ENCODE measurements at regions not wholly inside any gene's neighbourhood (a gene's known extent, or its start where the extent isn't known, plus 50 kb on each side); places are given as distances from the start of the nearest gene placed in this dataset.

GRCh38 chr4:181189751-181190150 is 1053.5 kb upstream of the TENM3 start:
- no peak for DNase-seq (ENCODE audit: low read depth)

- no peak for DNase-seq (ENCODE audit: low read depth)
Measured at GRCh38 chr4:181193131-181193930, 1049.9 kb upstream of the TENM3 start.

GRCh38 chr4:181194096-181194495 is 1049.1 kb upstream of the TENM3 start:
- DNase-seq (ENCODE audit: low read depth): peak; percentile 64

DNA sequence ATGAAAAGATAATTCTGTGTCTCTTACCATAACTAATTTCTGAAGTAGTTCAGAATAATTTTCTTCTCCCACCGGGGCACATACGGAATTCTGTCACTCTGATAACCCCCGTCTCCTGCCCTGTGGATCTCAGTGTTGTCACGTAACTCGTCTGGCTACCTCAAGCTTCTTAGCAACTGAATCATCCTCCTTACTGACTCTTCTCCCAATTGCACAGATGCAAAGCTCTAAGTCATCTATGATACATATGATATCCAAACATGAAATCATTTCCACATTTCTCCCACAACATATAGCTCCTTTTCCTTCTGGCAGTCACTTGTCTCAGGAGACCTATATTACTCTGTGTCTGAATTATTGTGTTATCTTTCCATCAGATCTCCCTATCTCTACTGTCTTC is 1043.1 kb upstream of the TENM3 start:
- DNase-seq (ENCODE audit: low read depth): peak; percentile 42

DNA sequence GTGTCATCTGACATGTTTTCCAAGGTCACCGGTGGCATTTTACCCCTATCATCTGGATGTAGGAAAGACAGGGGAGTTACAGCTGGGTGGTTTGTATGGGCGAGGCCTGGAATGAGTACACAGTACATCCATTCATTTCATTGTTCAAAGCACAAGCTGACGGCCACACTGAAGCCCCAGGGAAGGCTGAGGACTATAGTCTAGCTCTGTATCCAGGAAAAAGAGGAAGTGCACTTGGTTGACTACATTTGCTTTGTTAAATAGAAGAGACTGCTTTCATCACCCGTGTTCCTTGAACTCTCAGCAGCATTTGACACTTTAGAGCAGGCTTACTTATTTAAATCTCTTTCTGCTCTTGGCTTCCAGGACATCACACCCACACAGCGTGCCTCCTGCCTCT is 1041.0 kb upstream of the TENM3 start:
- no peak for DNase-seq (ENCODE audit: low read depth)

DNA sequence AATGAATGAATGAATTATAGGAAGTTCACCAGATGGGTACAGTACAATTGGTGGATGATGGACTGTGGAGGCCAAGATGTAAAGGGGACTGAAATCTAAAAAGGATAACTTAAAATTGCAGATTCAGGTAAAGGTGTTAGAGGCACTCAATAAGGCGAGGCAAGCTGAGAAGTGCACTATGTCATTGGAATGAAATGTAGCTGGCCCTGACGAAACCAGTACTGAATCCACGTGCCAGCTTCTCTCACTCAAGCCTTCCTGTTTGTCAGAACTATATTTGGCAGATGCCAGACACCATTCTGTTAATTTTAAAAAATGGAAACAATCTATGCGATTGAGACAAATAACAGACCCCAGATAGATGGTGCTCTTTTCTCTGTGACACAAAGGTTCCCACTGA is 1039.1 kb upstream of the TENM3 start:
- no peak for DNase-seq (ENCODE audit: low read depth)

DNA sequence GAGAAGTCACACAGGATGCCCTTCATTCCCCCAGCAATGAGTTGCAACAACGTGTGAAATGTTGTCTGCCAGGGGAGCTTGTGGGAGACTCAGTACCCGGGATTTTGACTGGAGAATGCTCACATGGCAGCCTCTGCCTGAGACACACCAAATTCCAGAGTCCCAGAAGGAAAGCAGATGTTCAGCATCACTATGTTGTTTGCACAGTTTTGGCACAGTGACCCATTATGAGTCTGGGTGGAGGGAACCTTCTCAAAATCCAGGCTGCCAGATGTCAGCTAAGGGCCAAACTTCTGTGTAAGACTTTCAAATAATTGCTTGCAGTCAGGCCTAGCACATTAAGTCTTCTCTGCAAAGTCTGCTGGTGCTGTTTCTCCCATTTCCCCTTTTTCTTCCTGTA is 1029.7 kb upstream of the TENM3 start:
- DNase-seq (ENCODE audit: low read depth): no peak

DNA sequence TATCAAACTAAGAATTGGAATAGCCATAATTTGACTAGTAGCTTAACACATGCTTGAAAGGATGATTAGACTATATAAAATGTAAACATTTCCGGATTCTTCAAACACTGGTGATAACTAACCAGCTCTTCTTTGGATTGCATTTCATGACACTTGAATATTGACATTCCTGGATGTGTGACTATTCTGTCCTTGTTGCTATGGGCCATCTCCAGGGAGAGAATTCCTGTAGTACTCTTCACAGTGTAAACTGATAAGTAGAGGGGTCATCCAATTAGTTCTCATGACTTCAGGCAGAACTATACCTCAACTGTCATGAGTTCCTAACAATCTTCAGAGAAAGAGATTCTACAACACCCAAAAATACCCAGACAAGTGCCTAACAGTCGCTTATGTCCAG is 1026.7 kb upstream of the TENM3 start:
- DNase-seq (ENCODE audit: low read depth): peak; percentile 5

- DNase-seq (ENCODE audit: low read depth): no peak
Measured at GRCh38 chr4:181219783-181220416, 1023.3 kb upstream of the TENM3 start.

GRCh38 chr4:181224852-181225251 is 1018.4 kb upstream of the TENM3 start:
- DNase-seq (ENCODE audit: low read depth): no peak

- no peak for DNase-seq (ENCODE audit: low read depth)
Measured at GRCh38 chr4:181225616-181226261, 1017.5 kb upstream of the TENM3 start.

DNA sequence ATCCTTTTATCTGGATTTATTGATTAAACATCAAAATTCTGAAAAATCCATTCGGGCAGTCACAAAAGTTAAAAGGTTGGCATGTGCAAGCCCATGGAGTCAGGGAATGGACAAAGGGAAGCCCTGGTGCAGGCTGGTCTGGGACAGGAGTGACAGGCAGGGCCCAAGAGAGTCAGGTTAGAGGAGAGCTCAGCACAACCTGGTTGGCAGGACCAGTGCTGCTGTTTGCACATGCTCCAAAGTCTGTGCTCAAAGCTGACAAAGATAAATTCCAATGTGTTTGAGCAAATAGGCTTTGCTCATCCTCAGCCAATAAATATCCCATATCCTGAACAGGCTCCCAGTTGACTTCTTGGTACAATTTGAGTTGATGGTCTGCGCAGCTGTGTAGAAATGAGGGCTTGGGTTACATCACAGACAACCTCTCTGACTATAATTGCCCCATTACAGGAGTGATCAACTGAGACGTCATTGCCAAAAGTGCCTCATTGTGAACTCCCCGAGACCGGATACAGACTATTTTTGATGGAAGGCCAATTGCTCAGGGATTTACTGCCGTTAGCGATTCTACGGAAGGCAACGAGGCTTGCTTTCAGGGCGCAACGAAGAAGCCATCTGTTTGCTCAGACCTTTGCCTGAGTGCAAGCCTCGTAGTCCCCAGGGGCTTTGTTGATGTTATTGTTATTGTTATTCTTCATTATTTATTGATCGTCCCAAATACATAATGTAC is 1008.1 kb upstream of the TENM3 start:
- no peak for DNase-seq (ENCODE audit: low read depth)

DNA sequence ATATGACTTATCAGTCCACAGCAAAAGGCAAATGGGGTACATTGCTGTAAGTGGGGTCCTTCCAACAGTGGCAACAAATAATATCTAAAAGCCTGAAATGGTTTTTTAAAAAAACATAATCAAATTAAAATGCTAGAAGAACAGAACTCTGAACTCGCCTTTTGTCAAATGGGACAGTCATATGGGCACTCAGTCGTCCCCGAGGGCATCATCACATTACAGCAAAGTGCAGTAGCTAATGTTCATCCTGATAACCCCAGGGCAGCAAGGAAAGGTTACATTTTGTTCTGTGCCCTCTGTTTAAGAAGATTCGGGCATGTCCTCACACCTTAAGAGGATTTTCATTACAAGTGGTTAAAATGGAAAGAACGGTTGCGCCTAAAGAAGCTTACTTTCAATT is 997.9 kb upstream of the TENM3 start:
- DNase-seq (ENCODE audit: low read depth): no peak

GRCh38 chr4:181249031-181249430 is 994.2 kb upstream of the TENM3 start:
- DNase-seq (ENCODE audit: low read depth): no peak

DNA sequence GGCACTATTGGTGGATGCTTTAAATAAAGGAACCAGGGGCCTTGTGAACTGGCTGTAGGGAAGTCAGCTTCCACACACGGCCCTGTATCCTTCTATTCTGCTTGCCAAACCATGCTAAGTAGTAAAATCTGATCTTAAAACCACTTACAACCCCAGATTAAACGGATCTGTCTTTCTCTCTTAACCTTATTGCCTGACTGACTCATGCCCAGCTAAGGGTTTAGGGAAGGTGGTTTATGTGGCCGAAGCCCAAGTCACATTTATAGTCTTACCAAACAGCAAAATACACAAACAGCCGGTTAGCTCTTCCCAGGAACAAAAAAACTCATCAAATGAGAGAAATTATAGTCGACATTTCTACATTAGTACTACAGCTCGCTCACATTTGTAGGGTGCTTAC is 988.4 kb upstream of the TENM3 start:
- no peak for DNase-seq (ENCODE audit: low read depth)

- no peak for DNase-seq (ENCODE audit: low read depth)
Measured at GRCh38 chr4:181258569-181258968, 984.6 kb upstream of the TENM3 start.

DNA sequence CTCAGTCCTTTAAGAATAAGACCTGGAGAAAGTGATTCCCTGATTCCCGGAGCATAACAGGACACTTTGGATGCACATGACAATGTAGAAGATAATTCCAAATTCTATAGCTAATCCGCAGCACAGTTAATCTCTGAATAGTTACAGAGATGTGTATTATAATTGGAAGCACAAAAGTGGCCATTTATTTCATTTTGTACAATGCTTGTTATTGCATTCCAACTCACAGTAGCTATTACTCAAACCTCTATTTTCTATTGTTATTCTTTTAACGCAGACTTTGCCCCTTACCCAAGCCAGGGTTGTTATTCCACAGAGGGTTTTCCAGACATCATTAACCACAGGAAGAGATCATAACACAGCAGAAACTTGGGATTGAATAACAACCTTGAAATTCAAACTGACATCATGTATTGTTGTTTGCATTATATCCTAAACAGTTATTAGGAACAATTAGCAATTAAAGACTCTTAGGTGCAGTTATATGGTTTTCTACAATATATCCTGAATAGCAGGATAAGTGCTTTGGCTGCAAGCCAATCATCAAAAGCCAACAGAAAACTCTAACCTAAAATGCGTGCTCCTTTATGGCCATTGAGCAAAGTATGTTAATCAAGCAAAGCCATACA is 984.0 kb upstream of the TENM3 start:
- DNase-seq (ENCODE audit: low read depth): no peak

DNA sequence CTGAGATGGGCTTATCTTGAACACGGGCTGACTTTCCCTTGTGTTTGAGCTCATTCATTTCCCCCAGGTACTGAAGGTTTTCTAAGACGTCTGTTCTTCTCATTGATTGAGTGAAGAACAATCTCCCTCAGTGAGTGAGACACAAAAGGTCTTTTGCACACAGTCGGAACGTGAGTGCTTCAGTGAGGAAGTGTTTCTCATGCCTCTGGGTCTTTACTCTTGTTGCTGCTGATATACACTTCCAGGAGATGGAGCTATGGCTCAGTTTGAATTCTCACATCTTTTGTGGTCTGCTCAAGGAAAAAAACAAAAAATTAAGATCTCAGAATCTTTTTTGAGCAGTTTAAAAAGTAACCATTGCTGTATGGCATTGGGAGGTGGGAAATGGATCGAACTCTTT is 981.9 kb upstream of the TENM3 start:
- DNase-seq (ENCODE audit: low read depth): peak; percentile 24

- DNase-seq (ENCODE audit: low read depth): no peak
Measured at GRCh38 chr4:181264893-181265292, 978.3 kb upstream of the TENM3 start.

DNA sequence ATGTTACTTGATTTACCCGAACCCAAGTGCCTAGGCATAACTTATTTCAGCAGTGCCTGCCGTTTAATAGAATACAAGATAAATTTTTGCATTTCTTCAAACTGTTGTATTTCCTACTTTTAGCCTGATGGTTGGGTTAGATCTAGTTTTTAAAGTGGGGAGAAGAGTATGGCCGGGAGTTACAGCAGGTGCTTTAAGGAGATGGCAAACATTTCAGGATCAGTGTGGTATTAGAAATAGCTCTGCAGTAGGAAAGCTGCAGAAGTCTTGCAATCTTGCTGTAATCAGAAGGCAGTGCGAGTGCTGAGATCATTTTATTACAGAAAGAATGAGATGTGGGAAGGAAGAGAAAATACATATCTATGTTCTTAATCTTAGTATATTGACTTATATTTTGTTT is 977.8 kb upstream of the TENM3 start:
- no peak for DNase-seq (ENCODE audit: low read depth)

DNA sequence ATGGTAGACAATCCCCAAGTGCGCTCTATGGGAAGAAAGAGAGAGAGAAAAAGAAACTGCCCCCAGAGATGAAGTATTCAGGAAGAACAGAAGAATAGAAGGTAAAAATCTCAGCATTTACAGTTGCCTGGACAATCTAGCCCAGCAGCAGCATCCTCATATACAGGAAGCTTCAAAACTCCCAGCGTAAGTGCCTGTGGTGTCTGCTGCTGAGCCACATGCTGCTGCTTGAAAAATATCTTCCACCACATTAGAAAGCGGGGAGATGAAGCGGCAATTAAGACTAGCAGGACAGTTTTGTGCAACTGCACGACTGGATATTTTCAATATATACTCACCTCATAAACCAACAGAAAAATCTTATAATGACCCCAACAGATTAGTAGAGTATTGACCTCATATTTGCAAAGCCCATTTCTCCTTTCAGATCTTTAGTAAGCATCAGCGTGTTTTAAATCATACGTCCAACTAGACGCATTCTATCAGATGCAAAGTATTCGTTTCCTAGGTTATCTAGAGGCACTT is 972.0 kb upstream of the TENM3 start:
- no peak for DNase-seq (ENCODE audit: low read depth)

DNA sequence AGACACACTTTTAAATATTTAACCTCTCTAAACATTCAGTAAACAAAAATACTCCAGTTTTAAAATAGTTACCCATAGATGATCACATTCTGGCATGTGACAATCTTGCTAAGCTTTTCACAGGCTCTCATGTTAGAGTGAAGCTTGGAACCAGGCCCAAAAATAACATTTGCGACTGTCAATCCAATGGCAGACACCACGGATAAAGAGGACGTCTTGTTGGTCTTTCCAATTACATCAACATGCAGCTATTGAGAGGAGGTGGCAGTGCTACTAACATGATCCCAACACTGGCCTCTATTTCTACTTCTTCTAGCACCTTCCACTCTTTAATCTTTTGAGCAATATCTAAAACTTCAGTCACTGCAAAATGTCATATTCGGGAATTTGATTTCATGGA is 970.8 kb upstream of the TENM3 start:
- DNase-seq (ENCODE audit: low read depth): no peak

All from ELR (cell line).